CD4-positive, alpha-beta memory T cell (primary cell): ENCODE measurements at regions not wholly inside any gene's neighbourhood (a gene's known extent, or its start where the extent isn't known, plus 50 kb on each side); places are given as distances from the start of the nearest gene placed in this dataset.

ENCODE experiments used
- CTCF ChIA-PET: fragments of 350-600 bp; sonication (Branson Sonifier 250); formaldehyde crosslinking; loops from one replicate; lab custom pipeline; 2021; ENCODE audit warnings: inconsistent platforms; ENCODE audit not compliant: partially characterized antibody; lab: Charles Lee
- POLR2A ChIA-PET: fragments of 350-600 bp; sonication (Branson Sonifier 250); formaldehyde crosslinking; loops from one replicate; lab custom pipeline; 2021; ENCODE audit not compliant: partially characterized antibody; lab: Charles Lee
- DNase-seq, 5 donors: peaks; one replicate each; pipeline versions ENCODE4 v3.0.0 to v3.0.0-alpha.2; 2020 to 2022; ENCODE audit warnings: mixed read lengths in 1 of 5
- H3K27ac ChIP-seq: one replicate; pipeline ENCODE4 v1.7.0; 2013; ENCODE audit warnings: low read depth, low read length
- H3K27me3 ChIP-seq: 2 replicates; pipeline ENCODE4 v1.7.0; 2013; ENCODE audit warnings: mild to moderate bottlenecking, low read length, moderate library complexity; ENCODE audit not compliant: insufficient read depth
- H3K36me3 ChIP-seq: 2 replicates; pipeline ENCODE4 v1.7.0; 2013; ENCODE audit warnings: mild to moderate bottlenecking, low read length, moderate library complexity; ENCODE audit not compliant: insufficient read depth
- H3K4me1 ChIP-seq: 2 replicates; pipeline ENCODE4 v1.7.0; 2013; ENCODE audit warnings: mild to moderate bottlenecking, low read length, moderate library complexity; ENCODE audit not compliant: insufficient read depth
- H3K4me3 ChIP-seq, 2 donors: one replicate each; pipeline ENCODE4 v1.7.0; 2013; ENCODE audit warnings: low read length in 2 of 2, mild to moderate bottlenecking in 1 of 2
- H3K9me3 ChIP-seq, 2 donors: one replicate each; pipeline ENCODE4 v1.7.0; 2013; ENCODE audit warnings: low read length in 2 of 2, control low read depth in 1 of 2; ENCODE audit not compliant: control insufficient read depth in 1 of 2
- H3K27ac Mint-ChIP-seq, 7 donors: one replicate each; pipeline ENCODE4 v1.8.0; 2020 to 2021; ENCODE audit warnings: mixed read lengths in 7 of 7, mild to moderate bottlenecking in 6 of 7, inconsistent platforms in 3 of 7, moderate library complexity in 3 of 7
- H3K27me3 Mint-ChIP-seq, 2 donors: one replicate each; pipeline ENCODE4 v1.8.0; 2020 to 2021; ENCODE audit warnings: mixed read lengths in 2 of 2
- H3K36me3 Mint-ChIP-seq, 2 donors: one replicate each; pipeline ENCODE4 v1.8.0; 2020 to 2021; ENCODE audit warnings: mixed read lengths in 2 of 2, inconsistent platforms in 1 of 2, mild to moderate bottlenecking in 1 of 2
- H3K4me1 Mint-ChIP-seq, 4 donors: one replicate each; pipeline ENCODE4 v1.8.0; 2020 to 2021; ENCODE audit warnings: mixed read lengths in 4 of 4, mild to moderate bottlenecking in 1 of 4
- H3K4me3 Mint-ChIP-seq, 8 donors: one replicate each; pipeline ENCODE4 v1.8.0; 2020 to 2021; ENCODE audit warnings: mixed read lengths in 8 of 8, mild to moderate bottlenecking in 7 of 8, moderate library complexity in 6 of 8, inconsistent platforms in 3 of 8
- H3K9me3 Mint-ChIP-seq, 8 donors: one replicate each; pipeline ENCODE4 v1.8.0; 2020 to 2021; ENCODE audit warnings: mixed read lengths in 8 of 8, mild to moderate bottlenecking in 5 of 8, inconsistent platforms in 3 of 8, moderate library complexity in 1 of 8
- intact Hi-C: fragments of 100-400 bp; cut with micrococcal nuclease; formaldehyde crosslinking; loops from one replicate; pipeline ENCODE4 v1.15.1; 2023

DNA sequence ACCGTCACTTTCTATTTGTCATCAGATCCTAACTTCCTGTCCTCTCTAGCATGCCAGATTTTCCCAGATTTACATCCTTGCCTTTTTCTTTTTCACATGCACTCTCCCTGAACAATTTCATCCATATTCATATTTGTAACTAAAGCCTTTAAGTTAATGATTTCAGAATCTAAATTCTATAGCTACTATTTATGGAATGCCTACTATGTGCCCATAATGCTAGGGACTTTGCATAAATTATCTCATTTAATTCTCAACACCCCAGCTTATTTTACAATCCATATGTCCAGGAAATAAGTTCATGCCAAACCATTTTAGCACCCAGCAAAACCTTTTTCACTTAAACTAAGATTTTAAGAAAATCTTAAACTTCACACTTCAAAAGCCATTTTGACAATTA lies 531.9 kb downstream of the NUP35 start:
- no peaks in the 10 kb centered on the region for H3K36me3 ChIP-seq
- H3K4me3 ChIP-seq: no peak overlapping the region
- CTCF ChIA-PET: no interaction called here
- intact Hi-C loops: no loop called here
- H3K4me1 ChIP-seq: no peaks in the 10 kb centered on the region
- DNase-seq: no peak
- Mint-ChIP-seq H3K27me3 (no peaks in the 10 kb centered on the region), H3K9me3 (peaks cover 0 to 9% (median 4%) of the 10 kb centered on the region in 8 donors), H3K27ac (no peak overlapping the region), H3K4me1 (no peaks in the 10 kb centered on the region), H3K36me3 (no peaks in the 10 kb centered on the region), H3K4me3 (no peak overlapping the region)
- POLR2A ChIA-PET: no interaction called here
- H3K27me3 ChIP-seq: no peaks in the 10 kb centered on the region
- H3K9me3 ChIP-seq: no peaks in the 10 kb centered on the region
- no peak overlapping the region for H3K27ac ChIP-seq

DNA sequence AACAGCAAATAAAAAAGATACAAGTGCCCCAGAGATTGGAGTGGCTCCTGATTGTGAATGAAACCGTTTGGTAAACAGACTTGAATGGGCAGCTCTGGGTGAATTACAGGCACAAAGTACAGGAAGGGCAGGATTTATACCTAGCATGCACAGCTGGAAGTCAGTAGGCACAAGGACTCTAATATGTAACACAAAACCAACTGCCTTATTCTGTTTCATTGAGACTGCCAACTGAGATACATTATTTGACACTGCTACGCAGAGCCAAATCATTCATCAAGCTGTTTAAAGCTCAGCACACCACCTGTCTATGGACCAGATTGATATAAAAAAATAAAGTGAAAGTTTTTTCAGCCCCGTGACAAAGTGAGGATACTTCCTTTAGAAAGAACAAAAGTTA lies 541.2 kb downstream of the NUP35 start:
- no peak overlapping the region for H3K4me3 Mint-ChIP-seq
- H3K4me1 ChIP-seq: no peaks in the 10 kb centered on the region
- no peak for DNase-seq
- no peaks in the 10 kb centered on the region for H3K4me1 Mint-ChIP-seq
- H3K9me3 ChIP-seq: no peaks in the 10 kb centered on the region
- peaks cover 0 to 5% (median 2%) of the 10 kb centered on the region in 8 donors for H3K9me3 Mint-ChIP-seq
- no peak overlapping the region for H3K4me3 ChIP-seq
- no peaks in the 10 kb centered on the region for H3K36me3 ChIP-seq
- CTCF ChIA-PET: no interaction called here
- H3K27me3 ChIP-seq: no peaks in the 10 kb centered on the region
- no peaks in the 10 kb centered on the region for H3K36me3 Mint-ChIP-seq
- intact Hi-C loops: no loop called here
- no peaks in the 10 kb centered on the region for H3K27me3 Mint-ChIP-seq
- POLR2A ChIA-PET: no interaction called here
- H3K27ac Mint-ChIP-seq: no peak overlapping the region
- H3K27ac ChIP-seq: no peak overlapping the region

DNA sequence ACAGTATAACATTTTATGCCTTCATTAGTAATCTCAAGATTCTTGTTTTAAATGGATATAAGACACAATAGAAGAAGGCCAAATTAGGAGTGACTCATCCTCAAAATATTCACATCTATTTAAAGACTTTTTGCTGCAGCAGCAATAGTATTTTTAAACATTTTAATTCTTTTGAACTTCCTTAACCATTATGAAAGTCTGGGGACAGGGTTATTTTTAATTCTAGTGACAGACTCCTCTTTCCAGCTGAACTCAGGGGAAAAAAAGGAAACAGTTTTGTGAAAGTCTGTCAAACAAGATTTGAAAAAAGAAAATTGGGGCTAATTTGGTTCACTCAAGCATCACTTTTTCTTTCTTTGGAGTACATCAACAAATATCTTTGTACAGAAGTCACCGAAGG lies 541.8 kb downstream of the NUP35 start:
- H3K9me3 Mint-ChIP-seq: peaks cover 0 to 5% (median 2%) of the 10 kb centered on the region in 8 donors
- Histone ChIP-seq H3K9me3 (no peaks in the 10 kb centered on the region), H3K27ac (no peak overlapping the region), H3K27me3 (no peaks in the 10 kb centered on the region), H3K36me3 (no peaks in the 10 kb centered on the region), H3K4me1 (no peaks in the 10 kb centered on the region), H3K4me3 (no peak overlapping the region)
- intact Hi-C loops: no loop called here
- ChIA-PET POLR2A (no interaction called here), CTCF (no interaction called here)
- no peaks in the 10 kb centered on the region for H3K27me3 Mint-ChIP-seq
- DNase-seq: no peak
- H3K36me3 Mint-ChIP-seq: no peaks in the 10 kb centered on the region
- no peak overlapping the region for H3K4me3 Mint-ChIP-seq
- H3K4me1 Mint-ChIP-seq: no peaks in the 10 kb centered on the region
- H3K27ac Mint-ChIP-seq: no peak overlapping the region

- H3K4me1 Mint-ChIP-seq: no peaks in the 10 kb centered on the region
- no peak overlapping the region for H3K4me3 Mint-ChIP-seq
- peaks cover 0 to 2% (median 0%) of the 10 kb centered on the region in 8 donors for H3K9me3 Mint-ChIP-seq
- Histone ChIP-seq H3K27me3 (no peaks in the 10 kb centered on the region), H3K4me1 (no peaks in the 10 kb centered on the region), H3K27ac (no peak overlapping the region), H3K36me3 (no peaks in the 10 kb centered on the region), H3K9me3 (no peaks in the 10 kb centered on the region), H3K4me3 (no peak overlapping the region)
- POLR2A ChIA-PET: no interaction called here
- intact Hi-C loops: no loop called here
- CTCF ChIA-PET: no interaction called here
- no peak for DNase-seq
- H3K36me3 Mint-ChIP-seq: no peaks in the 10 kb centered on the region
- no peak overlapping the region for H3K27ac Mint-ChIP-seq
- H3K27me3 Mint-ChIP-seq: no peaks in the 10 kb centered on the region
Observed at GRCh38 chr2:183671233-183671632, 547.0 kb downstream of the NUP35 start.

- H3K4me1 ChIP-seq: no peaks in the 10 kb centered on the region
- no peak overlapping the region for H3K27ac ChIP-seq
- Mint-ChIP-seq H3K4me1 (no peaks in the 10 kb centered on the region), H3K9me3 (peaks cover 0 to 7% (median 2%) of the 10 kb centered on the region in 8 donors), H3K27ac (no peak overlapping the region), H3K4me3 (no peak overlapping the region), H3K36me3 (no peaks in the 10 kb centered on the region), H3K27me3 (no peaks in the 10 kb centered on the region)
- intact Hi-C loops: no loop called here
- H3K4me3 ChIP-seq: no peak overlapping the region
- no peak for DNase-seq
- H3K36me3 ChIP-seq: no peaks in the 10 kb centered on the region
- ChIA-PET POLR2A (no interaction called here), CTCF (no interaction called here)
- no peaks in the 10 kb centered on the region for H3K9me3 ChIP-seq
- H3K27me3 ChIP-seq: no peaks in the 10 kb centered on the region
Observed at GRCh38 chr2:183678908-183679307, 554.7 kb downstream of the NUP35 start.

DNA sequence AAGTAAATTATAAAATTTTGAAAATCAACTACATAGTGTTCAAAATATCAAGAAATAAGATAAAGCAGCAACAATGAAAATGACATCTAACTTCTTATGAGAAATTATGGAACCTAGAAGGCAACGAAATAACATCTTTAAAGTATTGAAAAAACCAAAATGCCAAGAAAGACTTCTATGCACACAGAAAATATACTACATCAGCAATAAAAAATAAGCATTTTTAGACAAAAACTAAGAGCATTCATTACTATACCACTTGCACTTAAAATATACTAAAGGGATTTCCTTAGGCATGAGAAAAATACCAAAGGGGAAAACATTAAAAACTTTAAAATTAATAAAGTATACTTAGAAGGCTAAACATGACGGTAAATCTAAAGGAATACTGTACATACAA lies 556.3 kb downstream of the NUP35 start:
- Mint-ChIP-seq H3K27ac (no peak overlapping the region), H3K27me3 (no peaks in the 10 kb centered on the region), H3K9me3 (peaks cover 0 to 11% (median 3%) of the 10 kb centered on the region in 8 donors), H3K4me1 (no peaks in the 10 kb centered on the region), H3K4me3 (no peak overlapping the region), H3K36me3 (no peaks in the 10 kb centered on the region)
- Histone ChIP-seq H3K36me3 (no peaks in the 10 kb centered on the region), H3K4me3 (no peak overlapping the region), H3K9me3 (no peaks in the 10 kb centered on the region), H3K27ac (no peak overlapping the region), H3K4me1 (no peaks in the 10 kb centered on the region), H3K27me3 (no peaks in the 10 kb centered on the region)
- DNase-seq: no peak
- ChIA-PET POLR2A (no interaction called here), CTCF (no interaction called here)
- intact Hi-C loops: no loop called here

DNA sequence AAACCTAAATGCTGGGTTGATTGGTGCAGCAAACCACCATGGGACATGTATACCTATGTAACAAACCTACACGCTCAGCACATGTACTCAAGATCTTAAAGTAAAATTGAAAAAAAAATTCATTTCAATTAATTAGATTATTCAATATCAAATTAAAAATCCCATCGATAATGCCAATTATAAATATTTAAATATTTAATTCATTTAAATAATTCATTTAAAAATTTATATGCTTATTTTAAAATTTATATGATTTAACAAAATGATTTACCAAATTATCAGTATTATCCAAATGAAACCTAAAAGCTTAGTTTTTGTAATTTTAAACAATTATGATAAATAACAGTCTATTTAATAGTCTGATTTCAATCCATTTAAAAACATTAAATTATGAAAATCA lies 560.4 kb downstream of the NUP35 start:
- Mint-ChIP-seq H3K27ac (no peak overlapping the region), H3K27me3 (no peaks in the 10 kb centered on the region), H3K4me1 (no peaks in the 10 kb centered on the region), H3K9me3 (peaks cover 0 to 17% (median 5%) of the 10 kb centered on the region in 8 donors), H3K4me3 (no peak overlapping the region), H3K36me3 (no peaks in the 10 kb centered on the region)
- ChIA-PET CTCF (no interaction called here), POLR2A (no interaction called here)
- intact Hi-C loops: no loop called here
- H3K4me1 ChIP-seq: no peaks in the 10 kb centered on the region
- no peaks in the 10 kb centered on the region for H3K27me3 ChIP-seq
- H3K4me3 ChIP-seq: no peak overlapping the region
- no peak overlapping the region for H3K27ac ChIP-seq
- DNase-seq: no peak
- no peaks in the 10 kb centered on the region for H3K9me3 ChIP-seq
- no peaks in the 10 kb centered on the region for H3K36me3 ChIP-seq

- DNase-seq: no peak
- intact Hi-C loops: no loop called here
- no peaks in the 10 kb centered on the region for H3K4me1 ChIP-seq
- no peaks in the 10 kb centered on the region for H3K9me3 ChIP-seq
- Mint-ChIP-seq H3K9me3 (peaks cover 0 to 25% (median 13%) of the 10 kb centered on the region in 8 donors), H3K36me3 (no peaks in the 10 kb centered on the region), H3K27me3 (no peaks in the 10 kb centered on the region), H3K4me1 (no peaks in the 10 kb centered on the region), H3K4me3 (no peak overlapping the region), H3K27ac (no peak overlapping the region)
- H3K27ac ChIP-seq: no peak overlapping the region
- no peaks in the 10 kb centered on the region for H3K27me3 ChIP-seq
- H3K4me3 ChIP-seq: no peak overlapping the region
- no peaks in the 10 kb centered on the region for H3K36me3 ChIP-seq
- ChIA-PET POLR2A (no interaction called here), CTCF (no interaction called here)
Observed at GRCh38 chr2:183696028-183696427, 571.8 kb downstream of the NUP35 start.
